ENCODE measurements at regions not wholly inside any gene's neighbourhood (a gene's known extent, or its start where the extent isn't known, plus 50 kb on each side); places are given as distances from the start of the nearest gene placed in this dataset.

DNA sequence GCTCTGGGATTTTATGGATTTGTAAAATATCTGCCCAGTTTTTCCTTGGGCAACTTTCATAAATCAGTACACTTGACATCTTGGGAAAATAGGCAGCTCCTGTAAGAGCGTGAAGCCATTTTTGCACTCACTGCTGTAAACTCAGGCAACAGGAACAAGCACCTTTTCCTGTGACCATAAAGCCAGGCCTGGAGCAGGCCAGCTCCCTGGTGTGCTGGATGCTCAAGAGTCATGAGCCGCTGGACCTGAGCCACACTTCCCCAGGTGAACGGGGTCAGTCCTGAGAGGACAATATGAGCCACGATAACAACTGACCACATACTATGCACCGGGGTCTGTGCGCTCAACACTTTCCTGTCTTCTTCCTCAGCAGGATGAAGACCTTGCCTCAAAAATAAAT is 158.2 kb downstream of the NUP210 start:
- TF ChIP-seq ZNF114 (CRISPR knock-in tag; IDR thresholded peaks at IDR 0.05) (no peak), EZH2 (IDR thresholded peaks at IDR 0.05; ENCODE audit: low read depth, unreplicated experiment) (no peak), JUNB (IDR thresholded peaks at IDR 0.05; ENCODE audit: unreplicated experiment) (no peak), CREB1 (CRISPR knock-in tag; IDR thresholded peaks at IDR 0.05; ENCODE audit: low read depth) (no peak), POLR2AphosphoS5 (IDR thresholded peaks at IDR 0.05; ENCODE audit: low read depth) (no peak)
- TF ChIP-seq, protein P1, sequence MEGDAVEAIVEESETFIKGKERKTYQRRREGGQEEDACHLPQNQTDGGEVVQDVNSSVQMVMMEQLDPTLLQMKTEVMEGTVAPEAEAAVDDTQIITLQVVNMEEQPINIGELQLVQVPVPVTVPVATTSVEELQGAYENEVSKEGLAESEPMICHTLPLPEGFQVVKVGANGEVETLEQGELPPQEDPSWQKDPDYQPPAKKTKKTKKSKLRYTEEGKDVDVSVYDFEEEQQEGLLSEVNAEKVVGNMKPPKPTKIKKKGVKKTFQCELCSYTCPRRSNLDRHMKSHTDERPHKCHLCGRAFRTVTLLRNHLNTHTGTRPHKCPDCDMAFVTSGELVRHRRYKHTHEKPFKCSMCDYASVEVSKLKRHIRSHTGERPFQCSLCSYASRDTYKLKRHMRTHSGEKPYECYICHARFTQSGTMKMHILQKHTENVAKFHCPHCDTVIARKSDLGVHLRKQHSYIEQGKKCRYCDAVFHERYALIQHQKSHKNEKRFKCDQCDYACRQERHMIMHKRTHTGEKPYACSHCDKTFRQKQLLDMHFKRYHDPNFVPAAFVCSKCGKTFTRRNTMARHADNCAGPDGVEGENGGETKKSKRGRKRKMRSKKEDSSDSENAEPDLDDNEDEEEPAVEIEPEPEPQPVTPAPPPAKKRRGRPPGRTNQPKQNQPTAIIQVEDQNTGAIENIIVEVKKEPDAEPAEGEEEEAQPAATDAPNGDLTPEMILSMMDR (conservative IDR thresholded peaks at IDR 0.05; ENCODE audit: low read depth in 2 of 2): no peak
